ENCODE measurements at regions not wholly inside any gene's neighbourhood (a gene's known extent, or its start where the extent isn't known, plus 50 kb on each side); places are given as distances from the start of the nearest gene placed in this dataset.

GRCh38 chr7:22577470-22578001 is 77.5 kb upstream of the STEAP1B start:
- intact Hi-C loops (cut with DNase I): loop anchor here (1.0 to 5.0 kb wide), 3 partner anchors 16 to 275 kb away; partner anchors contain the start of gene IL6
- DNase-seq (ENCODE audit: low spot score in 2 of 2): peak; percentile 21 to 87
- H3K4me1 ChIP-seq: peaks cover 7 to 31% of the 10 kb centered on the region in 2 donors
- no peaks in the 10 kb centered on the region for H3K36me3 ChIP-seq
- H3K27ac ChIP-seq: peak overlapping the region; percentile 79 to 89
- no peaks in the 10 kb centered on the region for H3K9me3 ChIP-seq
- no peak for TF ChIP-seq CTCF (IDR thresholded peaks at IDR 0.05)
- H3K4me3 ChIP-seq: no peak overlapping the region
- no peaks in the 10 kb centered on the region for H3K27me3 ChIP-seq

GRCh38 chr7:22576612-22577469 is 76.9 kb upstream of the STEAP1B start:
- Histone ChIP-seq H3K4me3 (no peak overlapping the region), H3K27me3 (no peaks in the 10 kb centered on the region), H3K9me3 (no peaks in the 10 kb centered on the region), H3K36me3 (no peaks in the 10 kb centered on the region), H3K27ac (peak overlapping the region; percentile 79 to 89), H3K4me1 (peaks cover 7 to 31% of the 10 kb centered on the region in 2 donors)
- DNase-seq (ENCODE audit: low spot score in 2 of 2): no peak
- intact Hi-C loops (cut with DNase I): loop anchor here (1.0 to 5.0 kb wide), 3 partner anchors 16 to 275 kb away; partner anchors contain the start of gene IL6
- TF ChIP-seq CTCF (IDR thresholded peaks at IDR 0.05): no peak

GRCh38 chr7:22574754-22575520 is 74.9 kb upstream of the STEAP1B start:
- TF ChIP-seq CTCF (IDR thresholded peaks at IDR 0.05): no peak
- Histone ChIP-seq H3K27ac (peak overlapping the region in 1 of 2 donors; percentile 36), H3K4me3 (no peak overlapping the region), H3K9me3 (no peaks in the 10 kb centered on the region), H3K36me3 (no peaks in the 10 kb centered on the region), H3K4me1 (peaks cover 7 to 31% of the 10 kb centered on the region in 2 donors), H3K27me3 (no peaks in the 10 kb centered on the region)
- DNase-seq (ENCODE audit: low spot score in 2 of 2): no peak
- intact Hi-C loops (cut with DNase I): loop anchor here (5.0 kb wide), 2 partner anchors 152 to 277 kb away; partner anchors contain the start of gene IL6

- Histone ChIP-seq H3K4me1 (peaks cover 7 to 30% of the 10 kb centered on the region in 2 donors), H3K36me3 (no peaks in the 10 kb centered on the region), H3K9me3 (no peaks in the 10 kb centered on the region), H3K4me3 (no peak overlapping the region), H3K27me3 (no peaks in the 10 kb centered on the region), H3K27ac (no peak overlapping the region)
- TF ChIP-seq CTCF (IDR thresholded peaks at IDR 0.05): no peak
- DNase-seq (ENCODE audit: low spot score in 2 of 2): no peak
- intact Hi-C loops (cut with DNase I): no loop called here
Observed at GRCh38 chr7:22572937-22573336, 72.9 kb upstream of the STEAP1B start.

GRCh38 chr7:22572292-22572691 is 72.3 kb upstream of the STEAP1B start:
- TF ChIP-seq CTCF (IDR thresholded peaks at IDR 0.05): no peak
- Histone ChIP-seq H3K4me3 (no peak overlapping the region), H3K4me1 (peaks cover 7 to 23% of the 10 kb centered on the region in 2 donors), H3K9me3 (no peaks in the 10 kb centered on the region), H3K36me3 (no peaks in the 10 kb centered on the region), H3K27me3 (no peaks in the 10 kb centered on the region), H3K27ac (no peak overlapping the region)
- peak in 1 of 2 donors; percentile 55 for DNase-seq (ENCODE audit: low spot score in 2 of 2)
- intact Hi-C loops (cut with DNase I): no loop called here
